A549 (cell line): ENCODE measurements at regions not wholly inside any gene's neighbourhood (a gene's known extent, or its start where the extent isn't known, plus 50 kb on each side); places are given as distances from the start of the nearest gene placed in this dataset.

Experiments used
- ATAC-seq, 2 experiments: fragments of 200-7000 bp in 1 of 2; fragments of >200 bp in 1 of 2; cut with Nextera tagmentation in 1 of 2; cut with Tn5 transposase in 1 of 2; 3 replicates each; pipeline versions ENCODE4 v1.8.0 to v1.9.1; 2018 to 2020; ENCODE audit warnings: mild to moderate bottlenecking in 1 of 2, moderate library complexity in 1 of 2
- CTCF ChIA-PET: fragments of 300-600 bp; sonication (Branson Sonifier 250); formaldehyde crosslinking; extraction: SDS; loops from one replicate; lab custom pipeline; 2021; ENCODE audit warnings: antibody characterized with exemption, inconsistent platforms; lab: Yijun Ruan, JAX
- POLR2A ChIA-PET: fragments of 350-600 bp; formaldehyde crosslinking; extraction: SDS; loops from one replicate; lab custom pipeline; 2021; ENCODE audit warnings: antibody characterized with exemption, inconsistent platforms; lab: Yijun Ruan, JAX
- DNase-seq, 2 experiments: peaks; one replicate each; pipeline versions ENCODE4 v3.0.0 to v3.0.0-alpha.2; 2011 to 2016; ENCODE audit warnings: low read depth in 1 of 2, low spot score in 1 of 2
- FAIRE-seq: peaks from 2 replicates; lab custom pipeline; 2011; peaks lifted over from hg19 to GRCh38; lab: Jason Lieb, UNC
- H3K27ac ChIP-seq, 2 experiments: fragments of >200 bp; sonication (Bioruptor Twin); formaldehyde crosslinking; 3 replicates each; pipeline ENCODE4 v1.5.1; 2016 to 2017
- H3K4me1 ChIP-seq: fragments of >200 bp; sonication (Bioruptor Twin); formaldehyde crosslinking; 3 replicates; pipeline ENCODE4 v1.6.1; 2016
- H3K4me2 ChIP-seq: fragments of >200 bp; sonication (Bioruptor Twin); formaldehyde crosslinking; 3 replicates; pipeline ENCODE4 v1.6.1; 2016
- H3K4me3 ChIP-seq: fragments of >200 bp; sonication (Bioruptor Twin); formaldehyde crosslinking; 3 replicates; pipeline ENCODE4 v1.5.1; 2016
- H3K9me3 ChIP-seq: fragments of >200 bp; sonication (Bioruptor Twin); formaldehyde crosslinking; 3 replicates; pipeline ENCODE4 v1.6.1; 2016
- BCL3 ChIP-seq: fragments of >200 bp; sonication (Bioruptor Twin); formaldehyde crosslinking; IDR thresholded peaks from 3 replicates; pipeline ENCODE4 v1.6.1; 2016
- BHLHE40 ChIP-seq: IDR thresholded peaks from 2 replicates; pipeline ENCODE4 v1.6.1; 2012; ENCODE audit warnings: low read depth, low read length, inconsistent platforms
- CBX2 ChIP-seq: fragments of 200-600 bp; sonication (generic); IDR thresholded peaks from 2 replicates; pipeline ENCODE4 v1.6.1; 2016; ENCODE audit warnings: low read depth, mild to moderate bottlenecking, borderline replicate concordance
- CTCF ChIP-seq: fragments of >200 bp; sonication (Bioruptor Twin); formaldehyde crosslinking; IDR thresholded peaks from 3 replicates; pipeline ENCODE4 v1.5.1; 2016
- EHMT2 ChIP-seq: fragments of 200-600 bp; sonication (generic); IDR thresholded peaks from 2 replicates; pipeline ENCODE4 v1.6.1; 2016; ENCODE audit warnings: antibody characterized with exemption, low read depth, mild to moderate bottlenecking, moderate library complexity
- ELK1 ChIP-seq: fragments of 150-350 bp; IDR thresholded peaks from 2 replicates; pipeline ENCODE4 v1.6.1; 2014; ENCODE audit warnings: low read depth, mild to moderate bottlenecking, low read length
- EP300 ChIP-seq, 2 experiments: fragments of >200 bp; sonication (Bioruptor Twin); formaldehyde crosslinking; IDR thresholded peaks; 2 replicates in 1 of 2; 3 replicates in 1 of 2; pipeline ENCODE4 v1.6.1; 2016 to 2017
- FOSB ChIP-seq: fragments of 250-450 bp; sonication (Bioruptor Pico); IDR thresholded peaks from 2 replicates; pipeline ENCODE4 v1.5.0; 2020; ENCODE audit warnings: mild to moderate bottlenecking, moderate library complexity
- GATA3 ChIP-seq: IDR thresholded peaks from 2 replicates; pipeline ENCODE4 v1.6.1; 2012; ENCODE audit warnings: borderline replicate concordance
- HDAC2 ChIP-seq: fragments of 200-600 bp; sonication (generic); IDR thresholded peaks from 2 replicates; pipeline ENCODE4 v1.6.1; 2016
- HEYL ChIP-seq: fragments of 250-450 bp; sonication (Bioruptor Pico); IDR thresholded peaks from 2 replicates; pipeline ENCODE4 v1.8.0; 2021; ENCODE audit warnings: mild to moderate bottlenecking, moderate library complexity
- HOXB5 ChIP-seq: fragments of 250-450 bp; sonication (Bioruptor Pico); IDR thresholded peaks from 2 replicates; pipeline ENCODE4 v1.5.0; 2020; ENCODE audit warnings: mild to moderate bottlenecking, moderate library complexity
- MAZ ChIP-seq: fragments of 150-350 bp; IDR thresholded peaks from 2 replicates; pipeline ENCODE4 v1.6.1; 2014; ENCODE audit warnings: antibody characterized with exemption, low read depth, low read length, borderline replicate concordance
- MYC ChIP-seq: IDR thresholded peaks from 2 replicates; pipeline ENCODE4 v1.6.1; 2012; ENCODE audit warnings: mild to moderate bottlenecking, inconsistent platforms, low read length, improper control_type of control experiment, borderline replicate concordance
- NPAS2 ChIP-seq: fragments of 250-450 bp; sonication (Bioruptor Pico); IDR thresholded peaks from 2 replicates; pipeline ENCODE4 v1.8.0; 2022; ENCODE audit warnings: mild to moderate bottlenecking, moderate library complexity, borderline replicate concordance
- NR3C1 ChIP-seq: fragments of >200 bp; sonication (Bioruptor Twin); formaldehyde crosslinking; IDR thresholded peaks from 3 replicates; pipeline ENCODE4 v1.6.1; 2017
- POLR2AphosphoS2 ChIP-seq: conservative IDR thresholded peaks from 2 replicates; pipeline ENCODE4 v1.6.1; 2012; ENCODE audit warnings: low read length, improper control_type of control experiment, inconsistent platforms
- RAD21 ChIP-seq, 2 experiments: fragments of >200 bp in 1 of 2; sonication (Bioruptor Twin) in 1 of 2; formaldehyde crosslinking in 1 of 2; IDR thresholded peaks in 1 of 2; conservative IDR thresholded peaks in 1 of 2; 2 replicates in 1 of 2; 3 replicates in 1 of 2; pipeline ENCODE4 v1.6.1; 2012 to 2018; ENCODE audit warnings: inconsistent platforms in 1 of 2
- RCOR1 ChIP-seq: fragments of 150-350 bp; IDR thresholded peaks from 2 replicates; pipeline ENCODE4 v1.6.1; 2014; ENCODE audit warnings: antibody characterized with exemption, low read length, low read depth
- REST ChIP-seq: fragments of 200-600 bp; sonication (generic); IDR thresholded peaks from 2 replicates; pipeline ENCODE4 v1.6.1; 2016; ENCODE audit warnings: antibody characterized with exemption, mild to moderate bottlenecking, moderate library complexity
- RFX5 ChIP-seq: fragments of 450-650 bp; IDR thresholded peaks from 2 replicates; pipeline ENCODE4 v1.7.1; 2014; ENCODE audit warnings: antibody characterized with exemption, mild to moderate bottlenecking, moderate library complexity
- RNF2 ChIP-seq: fragments of 200-600 bp; sonication (generic); IDR thresholded peaks from 2 replicates; pipeline ENCODE4 v1.6.1; 2016; ENCODE audit warnings: low read depth, mild to moderate bottlenecking, antibody characterized with exemption, moderate library complexity, borderline replicate concordance
- SREBF2 ChIP-seq: fragments of 450-650 bp; IDR thresholded peaks from 2 replicates; pipeline ENCODE4 v1.6.1; 2014; ENCODE audit warnings: mild to moderate bottlenecking, moderate library complexity
- ZC3H11A ChIP-seq: fragments of 450-650 bp; IDR thresholded peaks from 2 replicates; pipeline ENCODE4 v1.6.1; 2014; ENCODE audit warnings: antibody characterized with exemption, mild to moderate bottlenecking
- ZFP36 ChIP-seq: fragments of 450-650 bp; IDR thresholded peaks from 2 replicates; pipeline ENCODE4 v1.6.1; 2014; ENCODE audit warnings: borderline replicate concordance; ENCODE audit not compliant: partially characterized antibody
- ZNF302 ChIP-seq: fragments of 250-450 bp; sonication (Bioruptor Pico); IDR thresholded peaks from 2 replicates; pipeline ENCODE4 v1.9.0; 2021; ENCODE audit warnings: inconsistent platforms, mild to moderate bottlenecking, moderate library complexity
- WGBS: methylation state at CpG from one replicate; pipeline ENCODE4 v1.1.6; 2017; ENCODE audit errors: missing lambda C conversion rate; 5-methylcytosine and 5-hydroxymethylcytosine counted together

GRCh38 chr2:88320076-88320773 lies 132.3 kb downstream of the FOXI3 start:
- POLR2A ChIA-PET = no interaction called here

GRCh38 chr2:88318956-88319330 lies 133.6 kb downstream of the FOXI3 start:
- Histone ChIP-seq H3K27ac (no peak overlapping the region), H3K4me1 (no peaks in the 10 kb centered on the region), H3K4me3 (no peak overlapping the region), H3K4me2 (no peak overlapping the region), H3K9me3 (no peaks in the 10 kb centered on the region; the same call in 2 of the 3 replicates)
- TF ChIP-seq EHMT2 (no peak), ELK1 (no peak), HEYL (CRISPR knock-in tag) (no peak), RFX5 (no peak), RNF2 (no peak), HOXB5 (no peak), ZNF302 (CRISPR knock-in tag) (no peak), CBX2 (no peak), CTCF (no peak), MYC (no peak), ZC3H11A (no peak), RAD21 (conservative IDR thresholded peaks at IDR 0.05 in 1 of 2, IDR thresholded peaks at IDR 0.05 in 1 of 2) (no peak), EP300 (IDR thresholded peaks at IDR 0.05) (no peak), GATA3 (no peak)
- FAIRE-seq (no peak), ATAC-seq (no peak), DNase-seq (no peak)
- ChIA-PET POLR2A (no interaction called here), CTCF (no interaction called here)
- 3% methylated on average over 5 of the region's 5 CpGs for WGBS

More at GRCh38 chr2:88320076-88320773, 132.3 kb downstream of the FOXI3 start:
- DNase-seq (no peak), FAIRE-seq (no peak), ATAC-seq (no peak)
- H3K4me1 ChIP-seq = no peaks in the 10 kb centered on the region
- no peak overlapping the region for H3K4me3 ChIP-seq
- 45% methylated on average over 2 of the region's 2 CpGs for WGBS
- no peaks in the 10 kb centered on the region; the same call in 2 of the 3 replicates for H3K9me3 ChIP-seq
- TF ChIP-seq RAD21 (conservative IDR thresholded peaks at IDR 0.05 in 1 of 2, IDR thresholded peaks at IDR 0.05 in 1 of 2) (no peak), REST (no peak), SREBF2 (no peak), CBX2 (no peak), BHLHE40 (no peak), FOSB (no peak), POLR2AphosphoS2 (no peak), NPAS2 (CRISPR knock-in tag) (no peak), RFX5 (no peak), ZC3H11A (no peak), HDAC2 (no peak), ZFP36 (no peak), BCL3 (no peak), NR3C1 (no peak), MAZ (no peak), RCOR1 (no peak)
- CTCF ChIA-PET = interaction anchor here (1.1 kb wide), 2 partner anchors 9 to 13 kb away, joined by 4 read pairs; no protein-coding TSS in a partner anchor
- H3K27ac ChIP-seq = no peak overlapping the region
- no peak overlapping the region for H3K4me2 ChIP-seq
